Colonic mucosa (tissue), 4 donors: ENCODE measurements at regions not wholly inside any gene's neighbourhood (a gene's known extent, or its start where the extent isn't known, plus 50 kb on each side); places are given as distances from the start of the nearest gene placed in this dataset.

Source experiments
- DNase-seq: peaks from one replicate; pipeline ENCODE4 v3.0.0-alpha.2; 2020
- H3K27ac ChIP-seq: fragments of 200-600 bp; one replicate; pipeline ENCODE4 v1.8.0; 2021
- H3K27me3 ChIP-seq: fragments of 200-600 bp; one replicate; pipeline ENCODE4 v1.8.0; 2021
- H3K36me3 ChIP-seq: fragments of 200-600 bp; one replicate; pipeline ENCODE4 v1.8.0; 2021
- H3K4me1 ChIP-seq: fragments of 200-600 bp; one replicate; pipeline ENCODE4 v1.8.0; 2021; ENCODE audit warnings: mild to moderate bottlenecking
- H3K4me3 ChIP-seq: fragments of 200-600 bp; one replicate; pipeline ENCODE4 v1.8.0; 2021
- H3K9ac ChIP-seq, 2 donors: one replicate each; pipeline ENCODE4 v1.7.0; 2013; ENCODE audit warnings: control low read depth in 2 of 2, low read depth in 2 of 2, low read length in 2 of 2
- H3K9me3 ChIP-seq: fragments of 200-600 bp; one replicate; pipeline ENCODE4 v1.8.0; 2021
- intact Hi-C: fragments of 100-400 bp; cut with DNase I; formaldehyde crosslinking; loops from one replicate; pipeline ENCODE4 v1.14.1; 2022
- TF ChIP-seq, protein P1 (sequence below): fragments of 200-600 bp; IDR thresholded peaks from one replicate; pipeline ENCODE4 v1.8.0; 2022; ENCODE audit warnings: antibody characterized with exemption, mild to moderate bottlenecking
- donor health status: healthy.
- donor health status: DM: no; HTN: no; CAD: no.
- donor health status: DM: no; HTN: no; CAD: no.

DNA sequence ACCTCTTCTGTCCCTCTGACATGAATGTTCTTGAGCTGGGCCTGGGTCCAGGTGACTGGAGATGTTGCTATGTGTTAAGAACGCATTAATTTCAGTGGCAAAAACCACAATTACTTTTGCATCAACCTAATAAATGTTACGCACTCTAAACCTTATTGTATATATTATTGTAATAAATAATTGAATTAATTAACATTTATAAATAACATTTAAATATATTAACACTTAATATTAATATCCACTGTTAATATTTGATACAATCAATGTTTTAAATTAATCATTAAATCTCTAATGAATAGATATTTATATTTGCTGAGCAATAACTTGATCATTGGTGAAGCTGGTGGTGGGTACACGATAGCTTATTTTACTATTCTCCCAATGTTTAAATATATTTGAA lies 97.4 kb downstream of the KCNF1 start:
- H3K27ac ChIP-seq: no peak overlapping the region
- TF ChIP-seq, protein P1, sequence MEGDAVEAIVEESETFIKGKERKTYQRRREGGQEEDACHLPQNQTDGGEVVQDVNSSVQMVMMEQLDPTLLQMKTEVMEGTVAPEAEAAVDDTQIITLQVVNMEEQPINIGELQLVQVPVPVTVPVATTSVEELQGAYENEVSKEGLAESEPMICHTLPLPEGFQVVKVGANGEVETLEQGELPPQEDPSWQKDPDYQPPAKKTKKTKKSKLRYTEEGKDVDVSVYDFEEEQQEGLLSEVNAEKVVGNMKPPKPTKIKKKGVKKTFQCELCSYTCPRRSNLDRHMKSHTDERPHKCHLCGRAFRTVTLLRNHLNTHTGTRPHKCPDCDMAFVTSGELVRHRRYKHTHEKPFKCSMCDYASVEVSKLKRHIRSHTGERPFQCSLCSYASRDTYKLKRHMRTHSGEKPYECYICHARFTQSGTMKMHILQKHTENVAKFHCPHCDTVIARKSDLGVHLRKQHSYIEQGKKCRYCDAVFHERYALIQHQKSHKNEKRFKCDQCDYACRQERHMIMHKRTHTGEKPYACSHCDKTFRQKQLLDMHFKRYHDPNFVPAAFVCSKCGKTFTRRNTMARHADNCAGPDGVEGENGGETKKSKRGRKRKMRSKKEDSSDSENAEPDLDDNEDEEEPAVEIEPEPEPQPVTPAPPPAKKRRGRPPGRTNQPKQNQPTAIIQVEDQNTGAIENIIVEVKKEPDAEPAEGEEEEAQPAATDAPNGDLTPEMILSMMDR: no peak
- no peak overlapping the region for H3K4me3 ChIP-seq
- no peaks in the 10 kb centered on the region for H3K4me1 ChIP-seq
- H3K9me3 ChIP-seq: no peaks in the 10 kb centered on the region
- no peaks in the 10 kb centered on the region for H3K36me3 ChIP-seq
- H3K27me3 ChIP-seq: no peaks in the 10 kb centered on the region
- intact Hi-C loops: no loop called here
- H3K9ac ChIP-seq: no peak overlapping the region
- DNase-seq: no peak

DNA sequence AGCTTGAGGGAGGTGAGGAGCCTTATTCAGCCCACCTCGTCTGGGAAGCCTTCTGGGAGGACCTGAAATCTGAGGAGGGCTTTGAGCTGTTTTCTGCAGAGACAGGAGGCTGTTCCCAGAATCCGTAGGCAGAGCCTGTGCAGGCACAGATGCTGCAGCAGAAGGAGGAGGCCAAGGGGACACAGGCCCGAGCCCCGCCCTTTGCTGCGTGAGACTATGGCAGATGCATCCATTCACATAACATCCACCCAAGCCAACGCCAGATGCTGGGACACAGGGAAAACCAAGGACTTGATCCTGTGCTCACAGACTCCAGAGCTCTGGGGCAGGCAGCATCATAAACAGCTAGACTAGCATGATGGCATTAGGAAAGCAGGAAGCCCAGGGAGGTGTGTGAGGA lies 98.2 kb downstream of the KCNF1 start:
- H3K27ac ChIP-seq: no peak overlapping the region
- no peak overlapping the region for H3K9ac ChIP-seq
- H3K27me3 ChIP-seq: no peaks in the 10 kb centered on the region
- H3K36me3 ChIP-seq: no peaks in the 10 kb centered on the region
- no peak for DNase-seq
- H3K4me3 ChIP-seq: no peak overlapping the region
- intact Hi-C loops: no loop called here
- H3K4me1 ChIP-seq: no peaks in the 10 kb centered on the region
- no peaks in the 10 kb centered on the region for H3K9me3 ChIP-seq
- TF ChIP-seq, protein P1: no peak

DNA sequence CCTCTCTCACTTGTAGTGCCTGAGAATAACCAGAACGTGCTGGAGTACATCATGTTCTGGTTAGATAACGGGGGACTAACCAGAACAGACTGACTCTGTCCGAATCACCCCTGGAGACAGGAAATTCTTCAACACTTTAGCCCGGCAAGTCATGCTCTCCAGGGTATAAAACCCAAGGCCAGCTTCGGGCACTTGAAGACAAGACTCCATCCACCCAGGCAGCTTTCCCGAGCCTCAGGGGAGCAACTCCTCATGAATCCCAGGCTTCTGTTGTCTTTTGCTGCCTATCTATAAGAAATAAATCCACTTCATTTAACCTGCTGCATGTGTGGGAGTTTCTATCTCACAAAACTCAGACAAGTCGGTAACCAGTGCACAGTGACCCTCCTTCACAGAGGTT lies 99.6 kb downstream of the KCNF1 start:
- TF ChIP-seq, protein P1: no peak
- Histone ChIP-seq H3K9ac (no peak overlapping the region), H3K27ac (no peak overlapping the region), H3K4me1 (no peaks in the 10 kb centered on the region), H3K4me3 (no peak overlapping the region), H3K9me3 (no peaks in the 10 kb centered on the region), H3K36me3 (no peaks in the 10 kb centered on the region), H3K27me3 (no peaks in the 10 kb centered on the region)
- intact Hi-C loops: no loop called here
- no peak for DNase-seq

DNA sequence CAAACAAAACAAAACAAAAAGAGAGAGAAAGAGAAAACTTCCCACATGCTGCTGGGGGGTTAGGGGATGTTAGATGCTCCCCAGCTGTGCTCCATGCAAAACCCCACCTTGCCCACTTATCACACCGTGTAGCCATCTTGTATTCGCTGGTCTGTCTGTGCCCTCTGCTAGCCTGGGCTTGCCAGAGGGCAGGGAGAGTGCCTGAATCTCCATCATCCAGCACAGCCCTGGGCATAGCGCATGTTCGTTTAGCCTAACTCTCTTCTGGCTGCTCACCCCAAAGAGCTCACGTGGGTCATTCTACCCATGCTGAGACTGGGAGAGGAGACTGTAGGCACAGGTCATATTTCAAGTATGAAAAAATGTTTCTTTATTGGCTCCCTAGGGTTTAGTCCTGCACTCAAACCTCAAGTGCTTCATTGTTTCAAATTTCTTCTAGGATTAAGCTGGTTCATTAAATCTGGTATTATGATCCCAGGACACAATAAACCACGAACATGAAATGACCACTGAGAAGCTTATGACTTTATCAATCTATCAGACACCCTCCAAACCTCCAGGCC lies 100.5 kb downstream of the KCNF1 start:
- no peaks in the 10 kb centered on the region for H3K36me3 ChIP-seq
- no peaks in the 10 kb centered on the region for H3K9me3 ChIP-seq
- H3K27ac ChIP-seq: no peak overlapping the region
- intact Hi-C loops: no loop called here
- TF ChIP-seq, protein P1: no peak
- H3K4me1 ChIP-seq: no peaks in the 10 kb centered on the region
- DNase-seq: no peak
- H3K27me3 ChIP-seq: no peaks in the 10 kb centered on the region
- no peak overlapping the region for H3K4me3 ChIP-seq
- H3K9ac ChIP-seq: no peak overlapping the region

DNA sequence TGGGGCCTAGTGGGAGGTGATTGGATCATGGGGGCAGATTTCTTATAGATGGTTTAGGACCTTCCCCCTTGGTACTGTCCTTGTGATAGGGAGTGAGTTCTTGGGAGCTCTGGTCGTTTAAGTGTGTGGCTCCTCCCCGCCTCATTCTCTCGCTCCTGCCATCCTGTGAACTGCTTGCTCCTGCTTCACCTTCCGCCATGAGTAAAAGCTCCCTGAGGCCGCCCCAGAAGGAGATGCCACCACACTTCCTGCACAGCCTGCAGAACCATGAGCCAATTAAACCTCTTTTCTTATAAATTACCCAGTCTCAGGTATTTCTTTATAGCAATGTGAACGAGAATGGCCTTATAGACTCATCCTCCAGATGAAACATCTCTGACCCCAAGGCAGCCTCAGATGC lies 101.5 kb downstream of the KCNF1 start:
- Histone ChIP-seq H3K27me3 (no peaks in the 10 kb centered on the region), H3K4me1 (no peaks in the 10 kb centered on the region), H3K36me3 (no peaks in the 10 kb centered on the region), H3K9me3 (no peaks in the 10 kb centered on the region), H3K9ac (no peak overlapping the region), H3K4me3 (no peak overlapping the region), H3K27ac (no peak overlapping the region)
- DNase-seq: no peak
- intact Hi-C loops: no loop called here
- TF ChIP-seq, protein P1: no peak
